Naive thymus-derived CD4-positive, alpha-beta T cell (primary cell): ENCODE measurements at regions not wholly inside any gene's neighbourhood (a gene's known extent, or its start where the extent isn't known, plus 50 kb on each side); places are given as distances from the start of the nearest gene placed in this dataset.
"Not testable (repeated sequence)": the region's sequence is repeated elsewhere in the genome, so short reads cannot be mapped to it uniquely, and the experiment has no call there.

Experiments
- ATAC-seq: fragments of 150-1000 bp; cut with Tn5 transposase; 2 replicates; pipeline ENCODE4 v1.10.0; 2021; ENCODE audit warnings: mild to moderate bottlenecking, moderate library complexity
- CTCF ChIA-PET: fragments of 350-600 bp; sonication (Branson Sonifier 250); formaldehyde crosslinking; loops from one replicate; lab custom pipeline; 2021; ENCODE audit warnings: antibody characterized with exemption; lab: Charles Lee
- POLR2A ChIA-PET: fragments of 350-600 bp; sonication (Branson Sonifier 250); formaldehyde crosslinking; loops from one replicate; lab custom pipeline; 2021; ENCODE audit warnings: antibody characterized with exemption, inconsistent platforms; lab: Charles Lee
- DNase-seq, 9 donors: peaks; one replicate each; pipeline versions ENCODE4 v3.0.0 to v3.0.0-alpha.2; 2020 to 2022; ENCODE audit warnings: mixed read lengths in 1 of 9
- H3K27ac ChIP-seq: one replicate; pipeline ENCODE4 v1.7.0; 2013; ENCODE audit warnings: mild to moderate bottlenecking, low read depth, low read length, moderate library complexity
- H3K27me3 ChIP-seq, 2 donors: one replicate each; pipeline ENCODE4 v1.7.0; 2013; ENCODE audit warnings: low read length in 2 of 2, mild to moderate bottlenecking in 2 of 2, moderate library complexity in 2 of 2; ENCODE audit not compliant: control insufficient read depth in 2 of 2, insufficient read depth in 2 of 2
- H3K36me3 ChIP-seq, 3 experiments: 1 replicate in 2 of 3; 2 replicates in 1 of 3; pipeline ENCODE4 v1.7.0; 2013; ENCODE audit warnings: low read length in 3 of 3, mild to moderate bottlenecking in 3 of 3, moderate library complexity in 1 of 3; ENCODE audit not compliant: insufficient read depth in 3 of 3, control insufficient read depth in 2 of 3
- H3K4me1 ChIP-seq, 2 donors: one replicate each; pipeline ENCODE4 v1.7.0; 2013; ENCODE audit warnings: low read length in 2 of 2, mild to moderate bottlenecking in 2 of 2, moderate library complexity in 1 of 2; ENCODE audit not compliant: control insufficient read depth in 2 of 2, insufficient read depth in 2 of 2
- H3K4me3 ChIP-seq: 2 replicates; pipeline ENCODE4 v1.7.0; 2013; ENCODE audit warnings: mild to moderate bottlenecking, low read length
- H3K9me3 ChIP-seq, 3 experiments: 1 replicate in 2 of 3; 2 replicates in 1 of 3; pipeline ENCODE4 v1.7.0; 2013; ENCODE audit warnings: low read length in 3 of 3; ENCODE audit not compliant: control insufficient read depth in 2 of 3
- H3K27ac Mint-ChIP-seq, 9 donors: one replicate each; pipeline ENCODE4 v1.8.0; 2020 to 2022; ENCODE audit warnings: mixed read lengths in 9 of 9, mild to moderate bottlenecking in 8 of 9, moderate library complexity in 5 of 9, inconsistent platforms in 2 of 9
- H3K27me3 Mint-ChIP-seq, 5 donors: one replicate each; pipeline ENCODE4 v1.8.0; 2021 to 2022; ENCODE audit warnings: mixed read lengths in 5 of 5, mild to moderate bottlenecking in 1 of 5
- H3K36me3 Mint-ChIP-seq, 5 donors: one replicate each; pipeline ENCODE4 v1.8.0; 2020 to 2022; ENCODE audit warnings: mixed read lengths in 5 of 5, mild to moderate bottlenecking in 3 of 5, inconsistent platforms in 1 of 5
- H3K4me1 Mint-ChIP-seq, 7 donors: one replicate each; pipeline ENCODE4 v1.8.0; 2020 to 2022; ENCODE audit warnings: mixed read lengths in 7 of 7, mild to moderate bottlenecking in 3 of 7, inconsistent platforms in 1 of 7
- H3K4me3 Mint-ChIP-seq, 10 donors: one replicate each; pipeline ENCODE4 v1.8.0; 2020 to 2022; ENCODE audit warnings: mild to moderate bottlenecking in 10 of 10, mixed read lengths in 10 of 10, moderate library complexity in 6 of 10, inconsistent platforms in 2 of 10
- H3K9me3 Mint-ChIP-seq, 11 donors: one replicate each; pipeline ENCODE4 v1.8.0; 2020 to 2022; ENCODE audit warnings: mixed read lengths in 11 of 11, mild to moderate bottlenecking in 4 of 11, inconsistent platforms in 1 of 11, moderate library complexity in 1 of 11
- intact Hi-C, 2 donors: fragments of 100-400 bp; cut with micrococcal nuclease; formaldehyde crosslinking; loops; one replicate each; pipeline ENCODE4 v1.15.1; 2023

DNA sequence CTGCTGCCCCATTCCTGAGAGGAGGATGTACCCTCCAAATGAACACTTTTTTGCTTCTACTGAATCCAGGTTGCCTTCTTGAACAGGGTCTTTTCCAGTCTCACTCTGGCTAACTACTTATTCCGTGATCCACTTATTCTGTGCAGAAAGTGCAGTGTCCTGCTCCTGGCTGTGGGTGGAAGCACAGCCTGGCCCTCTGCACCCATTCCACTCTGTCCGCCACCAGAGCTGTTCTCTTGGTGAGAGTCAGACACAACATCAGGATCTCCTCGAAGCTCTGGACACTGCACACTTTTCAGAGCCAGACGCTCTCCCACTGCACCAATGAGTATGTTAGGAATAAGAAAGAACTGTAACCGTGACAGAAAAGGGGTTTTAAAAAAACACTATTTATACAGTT is 174.2 kb downstream of the MCHR2 start:
- POLR2A ChIA-PET: no interaction called here
- H3K27me3 ChIP-seq: no peaks in the 10 kb centered on the region
- ATAC-seq: no peak
- Mint-ChIP-seq H3K9me3 (no peaks in the 10 kb centered on the region), H3K4me1 (peaks cover 0 to 10% (median 8%) of the 10 kb centered on the region in 7 donors), H3K27ac (no peak overlapping the region), H3K4me3 (no peak overlapping the region), H3K27me3 (peaks cover 15 to 56% (median 25%) of the 10 kb centered on the region in 5 donors), H3K36me3 (no peaks in the 10 kb centered on the region)
- CTCF ChIA-PET: interaction anchor here (0.5 kb wide), 1 partner anchor 10 kb away, joined by 3 read pairs; no protein-coding TSS in a partner anchor
- no peaks in the 10 kb centered on the region for H3K36me3 ChIP-seq
- no peak overlapping the region for H3K27ac ChIP-seq
- H3K9me3 ChIP-seq: no peaks in the 10 kb centered on the region
- H3K4me3 ChIP-seq: no peak overlapping the region
- peaks cover 0 to 4% of the 10 kb centered on the region in 2 donors for H3K4me1 ChIP-seq
- intact Hi-C loops: no loop called here
- DNase-seq: no peak

DNA sequence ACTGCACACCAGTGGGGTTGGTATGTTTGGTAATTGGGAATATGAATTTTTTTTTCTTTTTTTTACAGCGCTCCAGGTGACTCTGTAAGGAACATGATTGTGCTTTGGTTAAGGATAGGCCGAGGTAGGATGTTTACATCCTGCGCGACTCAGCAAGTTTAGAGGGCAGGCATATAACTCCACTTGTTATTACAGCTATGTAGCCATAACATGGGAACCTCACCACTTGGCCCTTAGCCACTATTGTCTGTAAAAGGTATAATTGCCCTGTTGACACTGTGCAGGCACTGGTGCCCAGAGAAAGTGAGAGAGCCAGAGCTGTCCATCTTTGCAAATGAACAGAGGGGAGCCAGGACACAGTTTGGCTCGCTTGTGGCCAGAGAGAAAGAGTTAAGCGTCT is 172.9 kb downstream of the MCHR2 start:
- intact Hi-C loops: no loop called here
- no peaks in the 10 kb centered on the region for H3K36me3 ChIP-seq
- no peaks in the 10 kb centered on the region for H3K9me3 ChIP-seq
- DNase-seq (no peak), ATAC-seq (no peak)
- no peaks in the 10 kb centered on the region for H3K36me3 Mint-ChIP-seq
- H3K27me3 ChIP-seq: no peaks in the 10 kb centered on the region
- no peak overlapping the region for H3K27ac Mint-ChIP-seq
- POLR2A ChIA-PET: no interaction called here
- H3K4me1 Mint-ChIP-seq: peaks cover 0 to 10% (median 8%) of the 10 kb centered on the region in 7 donors
- CTCF ChIA-PET: interaction anchor here (0.8 kb wide), 1 partner anchor 12 kb away, joined by 3 read pairs; no protein-coding TSS in a partner anchor
- no peak overlapping the region for H3K4me3 Mint-ChIP-seq
- H3K27ac ChIP-seq: no peak overlapping the region
- no peaks in the 10 kb centered on the region for H3K9me3 Mint-ChIP-seq
- peaks cover 15 to 54% (median 25%) of the 10 kb centered on the region in 5 donors for H3K27me3 Mint-ChIP-seq
- H3K4me3 ChIP-seq: no peak overlapping the region
- peaks cover 0 to 4% of the 10 kb centered on the region in 2 donors for H3K4me1 ChIP-seq

DNA sequence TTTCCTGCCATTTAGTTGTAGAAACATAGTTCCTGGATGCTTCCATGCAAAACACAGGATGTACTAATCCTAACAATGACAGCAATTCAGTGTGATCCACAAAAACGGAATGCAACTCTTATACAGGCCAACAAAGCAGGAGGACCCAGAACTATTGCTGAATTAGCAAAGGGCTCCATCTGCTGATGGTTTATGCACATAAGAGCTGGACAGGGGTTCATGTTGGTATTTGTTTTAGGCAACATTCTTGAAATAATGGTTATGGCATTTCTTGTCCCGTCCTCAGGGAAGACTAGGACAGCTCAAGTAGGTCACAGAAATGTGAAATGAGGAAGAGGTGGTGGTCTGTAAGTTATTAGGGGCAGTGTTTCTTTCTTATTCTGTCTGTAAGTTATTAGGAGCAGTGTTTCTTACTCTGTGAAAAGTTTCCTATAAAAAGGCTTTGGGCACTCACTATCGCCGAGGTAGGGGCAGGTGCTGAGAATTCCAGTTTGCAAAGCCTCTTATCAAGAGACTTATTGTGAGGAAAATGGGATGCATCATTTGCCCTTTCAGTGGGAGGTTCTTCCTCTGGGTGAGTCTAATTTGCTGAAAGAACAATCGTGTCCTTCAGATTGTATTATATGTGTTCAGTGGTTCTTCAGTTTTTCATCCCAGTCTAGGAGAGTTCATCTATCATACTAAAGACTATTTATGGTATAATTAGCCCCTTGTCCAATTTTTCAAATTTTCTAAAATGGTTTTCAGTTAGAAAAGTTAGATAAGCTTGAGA is 171.1 kb downstream of the MCHR2 start:
- H3K4me1 ChIP-seq: peaks cover 0 to 4% of the 10 kb centered on the region in 2 donors
- ChIA-PET POLR2A (no interaction called here), CTCF (no interaction called here)
- no peaks in the 10 kb centered on the region for H3K27me3 ChIP-seq
- peak in 5 of 9 donors; percentile 6 to 34 (median 11) for DNase-seq
- Mint-ChIP-seq H3K4me3 (peak overlapping the region in 9 of 10 donors; percentile 1 to 84 (median 62)), H3K4me1 (peaks cover 0 to 10% (median 8%) of the 10 kb centered on the region in 7 donors), H3K27me3 (peaks cover 7 to 40% (median 25%) of the 10 kb centered on the region in 5 donors), H3K9me3 (peaks cover 0 to 3% (median 0%) of the 10 kb centered on the region in 11 donors), H3K36me3 (no peaks in the 10 kb centered on the region), H3K27ac (peak overlapping the region in 2 of 9 donors; percentile 36 to 54)
- H3K27ac ChIP-seq: no peak overlapping the region
- no peaks in the 10 kb centered on the region for H3K9me3 ChIP-seq
- intact Hi-C loops: loop anchor here (2.0 kb wide), 1 partner anchor 356 kb away; no protein-coding TSS in a partner anchor
- peak; percentile 37 for ATAC-seq
- H3K36me3 ChIP-seq: no peaks in the 10 kb centered on the region
- H3K4me3 ChIP-seq: peak overlapping the region; percentile 13

DNA sequence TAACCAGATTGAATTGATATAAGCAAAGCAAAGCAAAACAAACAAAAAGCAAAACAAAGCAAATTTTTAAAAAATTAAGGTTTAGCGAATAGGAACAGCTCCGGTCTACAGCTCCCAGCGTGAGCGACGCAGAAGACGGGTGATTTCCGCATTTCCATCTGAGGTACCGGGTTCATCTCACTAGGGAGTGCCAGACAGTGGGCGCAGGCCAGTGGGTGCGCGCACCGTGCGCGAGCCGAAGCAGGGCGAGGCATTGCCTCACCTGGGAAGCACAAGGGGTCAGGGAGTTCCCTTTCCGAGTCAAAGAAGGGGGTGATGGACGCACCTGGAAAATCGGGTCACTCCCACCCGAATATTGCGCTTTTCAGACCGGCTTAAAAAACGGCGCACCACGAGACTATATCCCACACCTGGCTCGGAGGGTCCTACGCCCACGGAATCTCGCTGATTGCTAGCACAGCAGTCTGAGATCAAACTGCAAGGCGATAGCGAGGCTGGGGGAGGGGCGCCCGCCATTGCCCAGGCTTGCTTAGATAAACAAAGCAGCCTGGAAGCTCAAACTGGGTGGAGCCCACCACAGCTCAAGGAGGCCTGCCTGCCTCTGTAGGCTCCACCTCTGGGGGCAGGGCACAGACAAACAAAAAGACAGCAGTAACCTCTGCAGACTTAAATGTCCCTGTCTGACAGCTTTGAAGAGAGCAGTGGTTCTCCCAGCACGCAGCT is 170.3 kb downstream of the MCHR2 start:
- H3K36me3 Mint-ChIP-seq, H3K27me3 ChIP-seq, ATAC-seq, H3K36me3 ChIP-seq, POLR2A ChIA-PET, H3K9me3 ChIP-seq, H3K27ac ChIP-seq, CTCF ChIA-PET, H3K4me1 ChIP-seq, H3K9me3 Mint-ChIP-seq: not testable (repeated sequence)
- Mint-ChIP-seq H3K4me3 (peak overlapping the region in 8 of 10 donors; percentile 40 to 84 (median 65)), H3K4me1 (peaks cover 0 to 10% (median 8%) of the 10 kb centered on the region in 7 donors), H3K27me3 (peaks cover 7 to 33% (median 25%) of the 10 kb centered on the region in 5 donors), H3K27ac (peak overlapping the region in 1 of 9 donors; percentile 54)
- intact Hi-C loops: loop anchor here (2.0 kb wide), 1 partner anchor 357 kb away; no protein-coding TSS in a partner anchor
- peak overlapping the region; percentile 13 for H3K4me3 ChIP-seq
- DNase-seq: peak in 1 of 9 donors; percentile 7

DNA sequence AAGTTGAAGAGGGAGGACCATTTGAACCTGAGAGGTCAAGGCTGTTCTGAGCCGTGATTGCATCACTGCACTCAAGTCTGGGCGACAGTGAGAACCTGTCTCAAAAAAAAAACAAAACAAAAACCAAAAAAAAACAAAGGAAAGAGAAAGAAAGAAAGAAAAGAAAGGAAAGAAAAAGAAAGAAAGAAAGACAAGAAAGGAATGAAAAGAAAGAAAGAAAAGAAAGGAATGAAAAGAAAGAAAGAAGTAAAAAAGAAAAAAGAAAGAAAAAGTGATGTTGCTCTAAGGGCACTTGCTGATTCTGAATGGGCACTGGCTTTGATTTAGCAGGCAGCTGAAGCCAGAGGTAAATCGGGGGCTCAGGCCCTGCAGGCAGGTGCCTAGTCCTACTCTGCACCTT is 161.0 kb downstream of the MCHR2 start:
- no peaks in the 10 kb centered on the region for H3K4me1 Mint-ChIP-seq
- ATAC-seq (no peak), DNase-seq (no peak)
- intact Hi-C loops: no loop called here
- no peak overlapping the region for H3K27ac Mint-ChIP-seq
- peaks cover 0 to 1% (median 0%) of the 10 kb centered on the region in 11 donors for H3K9me3 Mint-ChIP-seq
- no peak overlapping the region for H3K4me3 ChIP-seq
- no peaks in the 10 kb centered on the region for H3K36me3 Mint-ChIP-seq
- H3K27me3 ChIP-seq: no peaks in the 10 kb centered on the region
- no peaks in the 10 kb centered on the region for H3K4me1 ChIP-seq
- H3K4me3 Mint-ChIP-seq: no peak overlapping the region
- ChIA-PET POLR2A (no interaction called here), CTCF (no interaction called here)
- H3K9me3 ChIP-seq: no peaks in the 10 kb centered on the region
- H3K36me3 ChIP-seq: no peaks in the 10 kb centered on the region
- H3K27me3 Mint-ChIP-seq: peaks cover 0 to 7% (median 4%) of the 10 kb centered on the region in 5 donors
- no peak overlapping the region for H3K27ac ChIP-seq

DNA sequence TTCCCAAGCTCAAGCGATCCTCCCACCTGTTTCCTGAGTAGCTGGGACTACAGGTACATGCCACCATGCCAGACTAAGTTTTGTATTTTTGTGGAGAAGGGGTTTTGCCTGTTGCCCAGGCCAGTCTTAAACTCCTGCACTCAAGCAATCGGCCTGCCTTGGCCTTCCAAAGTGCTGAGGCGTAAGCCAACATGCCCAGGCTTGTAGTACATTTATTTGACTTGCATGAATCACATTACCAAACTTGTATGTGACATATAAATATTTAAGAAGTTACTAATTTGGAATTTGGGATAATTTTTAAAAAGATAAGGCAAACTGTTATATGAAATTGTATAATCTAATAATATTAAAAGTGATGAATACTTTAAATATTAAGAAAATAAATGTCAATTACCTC is 157.6 kb downstream of the MCHR2 start:
- Mint-ChIP-seq H3K27ac (no peak overlapping the region), H3K27me3 (peaks cover 4 to 18% (median 7%) of the 10 kb centered on the region in 5 donors), H3K4me3 (no peak overlapping the region), H3K9me3 (no peaks in the 10 kb centered on the region), H3K4me1 (no peaks in the 10 kb centered on the region), H3K36me3 (no peaks in the 10 kb centered on the region)
- Histone ChIP-seq H3K9me3 (no peaks in the 10 kb centered on the region), H3K4me3 (no peak overlapping the region), H3K27ac (no peak overlapping the region), H3K27me3 (no peaks in the 10 kb centered on the region), H3K36me3 (no peaks in the 10 kb centered on the region), H3K4me1 (no peaks in the 10 kb centered on the region)
- DNase-seq (no peak), ATAC-seq (no peak)
- ChIA-PET POLR2A (no interaction called here), CTCF (no interaction called here)
- intact Hi-C loops: no loop called here
